ENCODE measurements at regions not wholly inside any gene's neighbourhood (a gene's known extent, or its start where the extent isn't known, plus 50 kb on each side); places are given as distances from the start of the nearest gene placed in this dataset.

GRCh38 chr17:71376933-71377332 is 743.9 kb upstream of the SOX9 start:
- no peaks in the 10 kb centered on the region for H3F3A ChIP-seq (replicated peaks; ENCODE audit: low read depth)
- Mint-ChIP-seq H3K9me3 (no peaks in the 10 kb centered on the region), H3K4me3 (no peak overlapping the region), H3K36me3 (ENCODE audit: low read depth) (no peaks in the 10 kb centered on the region), H3K27ac (no peak overlapping the region), H3K4me1 (peaks cover 5% of the 10 kb centered on the region; the same call in 1 of the 3 replicates), H3K27me3 (ENCODE audit: insufficient read depth, low read depth, poor library complexity) (no peaks in the 10 kb centered on the region)
- ATAC-seq, result no peak
- H3K27me3 ChIP-seq (ENCODE audit: insufficient read depth), result no peaks in the 10 kb centered on the region
- H3K36me3 ChIP-seq (ENCODE audit: insufficient read depth), result no peaks in the 10 kb centered on the region
- DNase-seq (ENCODE audit: low spot score), result no peak
- H3K4me3 ChIP-seq, result no peak overlapping the region
- H2AFZ ChIP-seq, result no peak overlapping the region; the same call in 1 of the 2 replicates
- no peak for TF ChIP-seq EZH2 (IDR thresholded peaks at IDR 0.05; ENCODE audit: low read depth, unreplicated experiment)
- no peak for TF ChIP-seq ZNF114 (CRISPR knock-in tag; IDR thresholded peaks at IDR 0.05)
- no peak for TF ChIP-seq EZH2phosphoT487 (IDR thresholded peaks at IDR 0.05; ENCODE audit: unreplicated experiment)
- TF ChIP-seq, protein P1, sequence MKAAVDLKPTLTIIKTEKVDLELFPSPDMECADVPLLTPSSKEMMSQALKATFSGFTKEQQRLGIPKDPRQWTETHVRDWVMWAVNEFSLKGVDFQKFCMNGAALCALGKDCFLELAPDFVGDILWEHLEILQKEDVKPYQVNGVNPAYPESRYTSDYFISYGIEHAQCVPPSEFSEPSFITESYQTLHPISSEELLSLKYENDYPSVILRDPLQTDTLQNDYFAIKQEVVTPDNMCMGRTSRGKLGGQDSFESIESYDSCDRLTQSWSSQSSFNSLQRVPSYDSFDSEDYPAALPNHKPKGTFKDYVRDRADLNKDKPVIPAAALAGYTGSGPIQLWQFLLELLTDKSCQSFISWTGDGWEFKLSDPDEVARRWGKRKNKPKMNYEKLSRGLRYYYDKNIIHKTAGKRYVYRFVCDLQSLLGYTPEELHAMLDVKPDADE (IDR thresholded peaks at IDR 0.05), result no peak
- TF ChIP-seq, protein P2, sequence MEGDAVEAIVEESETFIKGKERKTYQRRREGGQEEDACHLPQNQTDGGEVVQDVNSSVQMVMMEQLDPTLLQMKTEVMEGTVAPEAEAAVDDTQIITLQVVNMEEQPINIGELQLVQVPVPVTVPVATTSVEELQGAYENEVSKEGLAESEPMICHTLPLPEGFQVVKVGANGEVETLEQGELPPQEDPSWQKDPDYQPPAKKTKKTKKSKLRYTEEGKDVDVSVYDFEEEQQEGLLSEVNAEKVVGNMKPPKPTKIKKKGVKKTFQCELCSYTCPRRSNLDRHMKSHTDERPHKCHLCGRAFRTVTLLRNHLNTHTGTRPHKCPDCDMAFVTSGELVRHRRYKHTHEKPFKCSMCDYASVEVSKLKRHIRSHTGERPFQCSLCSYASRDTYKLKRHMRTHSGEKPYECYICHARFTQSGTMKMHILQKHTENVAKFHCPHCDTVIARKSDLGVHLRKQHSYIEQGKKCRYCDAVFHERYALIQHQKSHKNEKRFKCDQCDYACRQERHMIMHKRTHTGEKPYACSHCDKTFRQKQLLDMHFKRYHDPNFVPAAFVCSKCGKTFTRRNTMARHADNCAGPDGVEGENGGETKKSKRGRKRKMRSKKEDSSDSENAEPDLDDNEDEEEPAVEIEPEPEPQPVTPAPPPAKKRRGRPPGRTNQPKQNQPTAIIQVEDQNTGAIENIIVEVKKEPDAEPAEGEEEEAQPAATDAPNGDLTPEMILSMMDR (conservative IDR thresholded peaks at IDR 0.05; ENCODE audit: low read depth in 2 of 2), result no peak
- no peak for TF ChIP-seq ZNF331 (CRISPR knock-in tag; IDR thresholded peaks at IDR 0.05; ENCODE audit: low read depth)
- no peak for TF ChIP-seq NANOG (IDR thresholded peaks at IDR 0.05; ENCODE audit: borderline replicate concordance)
- TF ChIP-seq, protein P3, sequence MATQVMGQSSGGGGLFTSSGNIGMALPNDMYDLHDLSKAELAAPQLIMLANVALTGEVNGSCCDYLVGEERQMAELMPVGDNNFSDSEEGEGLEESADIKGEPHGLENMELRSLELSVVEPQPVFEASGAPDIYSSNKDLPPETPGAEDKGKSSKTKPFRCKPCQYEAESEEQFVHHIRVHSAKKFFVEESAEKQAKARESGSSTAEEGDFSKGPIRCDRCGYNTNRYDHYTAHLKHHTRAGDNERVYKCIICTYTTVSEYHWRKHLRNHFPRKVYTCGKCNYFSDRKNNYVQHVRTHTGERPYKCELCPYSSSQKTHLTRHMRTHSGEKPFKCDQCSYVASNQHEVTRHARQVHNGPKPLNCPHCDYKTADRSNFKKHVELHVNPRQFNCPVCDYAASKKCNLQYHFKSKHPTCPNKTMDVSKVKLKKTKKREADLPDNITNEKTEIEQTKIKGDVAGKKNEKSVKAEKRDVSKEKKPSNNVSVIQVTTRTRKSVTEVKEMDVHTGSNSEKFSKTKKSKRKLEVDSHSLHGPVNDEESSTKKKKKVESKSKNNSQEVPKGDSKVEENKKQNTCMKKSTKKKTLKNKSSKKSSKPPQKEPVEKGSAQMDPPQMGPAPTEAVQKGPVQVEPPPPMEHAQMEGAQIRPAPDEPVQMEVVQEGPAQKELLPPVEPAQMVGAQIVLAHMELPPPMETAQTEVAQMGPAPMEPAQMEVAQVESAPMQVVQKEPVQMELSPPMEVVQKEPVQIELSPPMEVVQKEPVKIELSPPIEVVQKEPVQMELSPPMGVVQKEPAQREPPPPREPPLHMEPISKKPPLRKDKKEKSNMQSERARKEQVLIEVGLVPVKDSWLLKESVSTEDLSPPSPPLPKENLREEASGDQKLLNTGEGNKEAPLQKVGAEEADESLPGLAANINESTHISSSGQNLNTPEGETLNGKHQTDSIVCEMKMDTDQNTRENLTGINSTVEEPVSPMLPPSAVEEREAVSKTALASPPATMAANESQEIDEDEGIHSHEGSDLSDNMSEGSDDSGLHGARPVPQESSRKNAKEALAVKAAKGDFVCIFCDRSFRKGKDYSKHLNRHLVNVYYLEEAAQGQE (IDR thresholded peaks at IDR 0.05; ENCODE audit: unreplicated experiment), result no peak
- no peak for TF ChIP-seq CREB1 (CRISPR knock-in tag; IDR thresholded peaks at IDR 0.05; ENCODE audit: low read depth)
- no peak for TF ChIP-seq ZNF462 (CRISPR knock-in tag; IDR thresholded peaks at IDR 0.05)
- no peak for TF ChIP-seq JUNB (IDR thresholded peaks at IDR 0.05; ENCODE audit: unreplicated experiment)
- no peak for TF ChIP-seq POLR2AphosphoS5 (IDR thresholded peaks at IDR 0.05; ENCODE audit: low read depth)
- TF ChIP-seq STAT1 (IDR thresholded peaks at IDR 0.05; ENCODE audit: unreplicated experiment), result no peak
- H3K9me2 ChIP-seq (ENCODE audit: insufficient read depth), result no peaks in the 10 kb centered on the region
- peaks cover 6% of the 10 kb centered on the region; the same call in 1 of the 2 replicates for H3K4me1 ChIP-seq (ENCODE audit: insufficient read depth)
- H3K27ac ChIP-seq (ENCODE audit: low read depth), result no peak overlapping the region
- no peaks in the 10 kb centered on the region for H3K79me2 ChIP-seq (replicated peaks; ENCODE audit: insufficient read depth)
- H3K4me2 ChIP-seq, result no peak overlapping the region
- H4K20me1 ChIP-seq (replicated peaks; ENCODE audit: insufficient read depth), result no peaks in the 10 kb centered on the region

Measured in GM23338 (cell line).